C4-2B (cell line): ENCODE measurements at regions not wholly inside any gene's neighbourhood (a gene's known extent, or its start where the extent isn't known, plus 50 kb on each side); places are given as distances from the start of the nearest gene placed in this dataset.

Experiments
- H3K27ac ChIP-seq: fragments of 450-650 bp; 2 replicates; pipeline ENCODE4 v1.5.1; 2017
- ZFX ChIP-seq: fragments of 450-650 bp; IDR thresholded peaks from 2 replicates; pipeline ENCODE4 v1.6.1; 2017
- TF ChIP-seq, protein P1 (sequence below): fragments of 450-650 bp; conservative IDR thresholded peaks from 2 replicates; pipeline ENCODE4 v1.5.1; 2017; ENCODE audit warnings: mild to moderate bottlenecking

DNA sequence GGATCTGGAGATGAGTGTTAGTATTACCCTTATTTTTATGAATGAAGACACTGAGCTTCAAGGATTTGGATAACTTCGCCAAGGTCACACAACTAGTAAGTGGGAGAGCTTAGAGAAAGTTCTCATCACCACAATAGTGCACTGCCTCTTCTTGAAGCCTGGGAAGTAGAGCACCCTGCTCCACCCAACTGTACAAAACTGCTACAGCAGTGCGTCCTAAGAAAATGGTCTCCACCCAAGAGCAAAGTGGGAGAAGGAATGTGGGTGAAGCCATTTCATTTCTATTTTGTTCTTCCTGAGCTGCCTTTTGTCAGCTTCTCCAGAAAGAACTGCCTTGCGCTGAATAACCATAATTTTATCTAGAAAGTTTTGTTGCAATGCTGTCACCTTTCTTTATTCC, 403.9 kb upstream of the FAT3 start:
- no peak overlapping the region for H3K27ac ChIP-seq
- TF ChIP-seq, protein P1, sequence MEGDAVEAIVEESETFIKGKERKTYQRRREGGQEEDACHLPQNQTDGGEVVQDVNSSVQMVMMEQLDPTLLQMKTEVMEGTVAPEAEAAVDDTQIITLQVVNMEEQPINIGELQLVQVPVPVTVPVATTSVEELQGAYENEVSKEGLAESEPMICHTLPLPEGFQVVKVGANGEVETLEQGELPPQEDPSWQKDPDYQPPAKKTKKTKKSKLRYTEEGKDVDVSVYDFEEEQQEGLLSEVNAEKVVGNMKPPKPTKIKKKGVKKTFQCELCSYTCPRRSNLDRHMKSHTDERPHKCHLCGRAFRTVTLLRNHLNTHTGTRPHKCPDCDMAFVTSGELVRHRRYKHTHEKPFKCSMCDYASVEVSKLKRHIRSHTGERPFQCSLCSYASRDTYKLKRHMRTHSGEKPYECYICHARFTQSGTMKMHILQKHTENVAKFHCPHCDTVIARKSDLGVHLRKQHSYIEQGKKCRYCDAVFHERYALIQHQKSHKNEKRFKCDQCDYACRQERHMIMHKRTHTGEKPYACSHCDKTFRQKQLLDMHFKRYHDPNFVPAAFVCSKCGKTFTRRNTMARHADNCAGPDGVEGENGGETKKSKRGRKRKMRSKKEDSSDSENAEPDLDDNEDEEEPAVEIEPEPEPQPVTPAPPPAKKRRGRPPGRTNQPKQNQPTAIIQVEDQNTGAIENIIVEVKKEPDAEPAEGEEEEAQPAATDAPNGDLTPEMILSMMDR, result no peak
- no peak for TF ChIP-seq ZFX

DNA sequence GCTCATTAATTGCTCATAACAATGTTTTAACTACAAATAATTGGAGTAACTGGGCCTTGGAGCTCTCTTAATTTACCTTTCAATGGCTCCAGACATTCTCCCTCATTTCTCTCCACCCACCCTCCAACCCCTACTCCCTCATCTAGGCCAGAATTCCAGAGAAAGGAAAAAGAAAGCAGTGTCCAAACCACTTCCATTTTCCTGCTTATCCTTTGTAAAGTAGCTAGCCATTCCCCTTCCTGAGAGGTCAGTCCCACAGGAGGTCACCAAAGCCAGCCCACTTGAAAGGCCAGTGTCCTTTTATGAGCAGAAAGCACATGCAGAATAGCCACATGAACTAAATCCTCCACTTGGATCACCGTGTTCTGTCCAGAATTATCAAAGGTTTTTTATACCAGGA, 404.8 kb upstream of the FAT3 start:
- H3K27ac ChIP-seq, result no peak overlapping the region

DNA sequence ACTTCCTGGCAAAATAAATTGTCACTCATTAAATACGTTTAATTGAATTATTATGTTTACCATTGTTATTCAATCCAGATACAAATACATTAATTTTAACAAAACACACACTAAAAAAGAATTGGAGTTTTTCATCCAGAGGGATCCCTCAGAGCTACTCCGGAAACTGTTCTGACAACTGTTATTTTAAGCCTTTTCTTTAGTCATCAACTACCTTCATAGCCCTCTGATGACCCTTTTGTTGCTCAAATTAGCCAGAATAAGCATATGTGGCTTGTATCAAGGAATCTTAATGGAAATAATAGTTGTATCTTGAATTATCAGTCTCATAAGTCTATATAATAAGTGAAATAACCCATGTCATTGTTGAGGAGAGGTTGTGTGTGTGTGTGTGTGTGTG, 405.4 kb upstream of the FAT3 start:
- no peak overlapping the region for H3K27ac ChIP-seq
- no peak for TF ChIP-seq ZFX
- TF ChIP-seq, protein P1, result no peak

More for the DNA sequence above, 404.8 kb upstream of the FAT3 start:
- TF ChIP-seq ZFX, result no peak
- TF ChIP-seq, protein P1, result no peak

DNA sequence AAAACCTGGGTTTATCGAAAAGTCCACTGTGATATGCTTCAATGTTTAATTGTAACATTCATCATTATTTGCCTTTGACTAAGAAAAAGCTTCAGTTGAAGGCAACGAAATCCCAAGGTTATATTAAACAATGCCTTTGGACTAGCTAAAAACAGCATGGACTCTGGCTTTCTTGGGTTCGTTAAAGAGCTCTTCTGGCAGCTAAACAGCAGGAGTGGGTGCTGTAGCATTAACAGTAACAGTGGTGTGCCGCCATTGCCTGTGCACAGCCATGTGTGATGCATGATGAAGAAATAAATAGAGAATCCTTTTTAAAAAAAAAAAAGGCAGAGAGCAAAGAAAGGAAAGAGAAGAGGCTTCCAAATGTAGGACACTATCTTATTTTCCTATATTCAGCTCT, 406.6 kb upstream of the FAT3 start:
- TF ChIP-seq, protein P1, result no peak
- TF ChIP-seq ZFX, result no peak
- H3K27ac ChIP-seq, result no peak overlapping the region

DNA sequence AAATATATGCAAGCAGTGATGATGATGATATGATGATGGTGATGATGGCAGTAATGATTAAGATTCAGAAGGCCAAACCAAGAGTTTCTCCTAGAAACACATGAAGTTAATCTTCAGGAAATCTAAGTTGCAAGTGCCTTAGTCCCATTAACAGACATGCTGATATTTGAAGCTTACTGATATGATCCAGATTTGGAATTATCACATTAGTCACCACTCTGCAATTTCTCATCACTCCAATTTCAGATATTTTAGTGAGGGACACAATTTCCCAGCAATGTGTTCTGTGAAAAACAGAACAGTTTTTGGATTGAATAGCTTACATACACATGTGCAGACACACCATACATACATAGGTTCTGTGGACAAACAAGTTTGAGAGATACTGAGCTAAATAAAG, 411.4 kb upstream of the FAT3 start:
- no peak for TF ChIP-seq ZFX
- TF ChIP-seq, protein P1, result no peak

DNA sequence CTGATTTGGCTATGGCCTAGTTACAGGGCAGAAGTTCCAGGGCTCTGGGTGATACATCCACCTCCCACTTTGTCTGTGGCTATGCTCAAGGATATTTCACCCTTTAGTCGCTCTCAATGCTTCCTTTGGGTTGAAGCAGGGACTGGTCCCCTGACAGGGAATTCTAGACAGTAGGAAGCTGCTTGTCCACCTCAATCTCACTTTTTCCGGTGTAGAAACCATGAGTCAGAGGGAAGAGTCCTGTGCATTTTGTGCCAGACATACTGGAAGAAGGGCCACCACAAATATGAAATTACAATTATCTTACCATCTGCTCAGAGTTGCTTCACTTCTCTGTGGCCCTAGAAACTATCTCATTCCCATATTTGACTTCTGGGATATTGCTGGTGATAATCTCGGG, 413.7 kb upstream of the FAT3 start:
- H3K27ac ChIP-seq, result no peak overlapping the region
- TF ChIP-seq, protein P1, result no peak
- TF ChIP-seq ZFX, result no peak

More for the DNA sequence above, 411.4 kb upstream of the FAT3 start:
- no peak overlapping the region for H3K27ac ChIP-seq

DNA sequence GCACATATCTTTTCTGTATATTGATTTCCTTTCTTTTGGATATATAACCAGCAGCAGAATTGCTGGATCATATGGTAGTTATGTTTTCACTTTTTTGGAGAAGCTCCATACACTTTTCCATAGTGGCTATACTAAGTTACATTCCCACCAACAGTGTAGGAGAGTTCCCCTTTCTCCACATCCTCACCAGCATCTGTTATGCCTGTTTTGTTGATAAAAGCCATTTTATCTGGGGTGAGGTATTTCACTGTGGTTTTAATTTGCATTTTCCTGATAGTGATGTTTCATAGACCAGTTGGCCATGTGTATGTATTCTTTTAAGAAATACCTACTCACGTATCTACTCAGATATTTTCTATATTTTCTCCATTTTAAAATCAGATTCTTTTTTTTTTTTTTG, 419.3 kb upstream of the FAT3 start:
- H3K27ac ChIP-seq, result no peak overlapping the region
- TF ChIP-seq ZFX, result no peak
- TF ChIP-seq, protein P1, result no peak
